B cell (primary cell): ENCODE measurements at regions not wholly inside any gene's neighbourhood (a gene's known extent, or its start where the extent isn't known, plus 50 kb on each side); places are given as distances from the start of the nearest gene placed in this dataset.

Experiments
- ATAC-seq: fragments of 200-7000 bp; cut with Tn5 transposase; one replicate; pipeline ENCODE4 v1.10.0; 2021; ENCODE audit warnings: low read depth, mild to moderate bottlenecking, moderate number of reproducible peaks, moderate library complexity
- CTCF ChIA-PET: fragments of 350-600 bp; sonication (Branson Sonifier 250); formaldehyde crosslinking; loops from one replicate; lab custom pipeline; 2021; ENCODE audit warnings: antibody characterized with exemption, inconsistent platforms; lab: Charles Lee
- POLR2A ChIA-PET: fragments of 350-600 bp; sonication (Branson Sonifier 250); formaldehyde crosslinking; loops from one replicate; lab custom pipeline; 2021; ENCODE audit warnings: antibody characterized with exemption; lab: Charles Lee
- DNase-seq: peaks from one replicate; pipeline ENCODE4 v3.0.0; 2013
- H2AFZ ChIP-seq: 2 replicates; pipeline ENCODE4 v1.6.1; 2012; ENCODE audit warnings: mild to moderate bottlenecking, low read depth, low read length; ENCODE audit not compliant: insufficient read depth, poor library complexity, severe bottlenecking
- H3K27ac ChIP-seq, 2 donors: 1 replicate in 1 of 2; 2 replicates in 1 of 2; pipeline ENCODE4 v1.5.1; 2012 to 2013; ENCODE audit warnings: low read length in 2 of 2, mild to moderate bottlenecking in 2 of 2, moderate library complexity in 1 of 2
- H3K27me3 ChIP-seq, 4 experiments: fragments of 200-600 bp in 1 of 4; sonication (generic) in 1 of 4; replicated peaks in 1 of 4; 1 replicate in 2 of 4; 2 replicates in 2 of 4; pipeline versions ENCODE4 v1.6.1 to v1.7.0; 2013 to 2016; ENCODE audit warnings: low read length in 3 of 4, mild to moderate bottlenecking in 2 of 4, mixed read lengths in 1 of 4, moderate library complexity in 1 of 4; ENCODE audit not compliant: insufficient read depth in 4 of 4, control insufficient read depth in 3 of 4; ENCODE audit errors: control extremely low read depth in 1 of 4
- H3K36me3 ChIP-seq, 2 experiments: replicated peaks in 1 of 2; 1 replicate in 1 of 2; 2 replicates in 1 of 2; pipeline versions ENCODE4 v1.6.1 to v1.7.1; 2013; ENCODE audit warnings: low read length in 1 of 2; ENCODE audit not compliant: insufficient read depth in 2 of 2, control insufficient read depth in 1 of 2; ENCODE audit errors: control extremely low read depth in 1 of 2, extremely low read depth in 1 of 2
- H3K4me1 ChIP-seq, 2 donors: fragments of 200-600 bp in 1 of 2; sonication (generic) in 1 of 2; 1 replicate in 1 of 2; 2 replicates in 1 of 2; pipeline versions ENCODE4 v1.5.1 to v1.6.1; 2013 to 2017; ENCODE audit warnings: low read length in 2 of 2; ENCODE audit not compliant: control insufficient read depth in 2 of 2, insufficient read depth in 2 of 2
- H3K4me2 ChIP-seq: replicated peaks from 2 replicates; pipeline ENCODE3; 2012; ENCODE audit warnings: mild to moderate bottlenecking, low read depth, low read length; ENCODE audit not compliant: poor library complexity, severe bottlenecking
- H3K4me3 ChIP-seq, 5 experiments: fragments of 200-600 bp in 1 of 5; sonication (generic) in 1 of 5; 1 replicate in 3 of 5; 2 replicates in 2 of 5; pipeline versions ENCODE4 v1.5.1 to v1.7.0; 2011 to 2016; ENCODE audit warnings: low read length in 4 of 5, mild to moderate bottlenecking in 4 of 5, low read depth in 2 of 5, control low read depth in 1 of 5, moderate library complexity in 1 of 5; ENCODE audit not compliant: insufficient read depth in 1 of 5; ENCODE audit errors: control extremely low read depth in 1 of 5, extremely low read depth in 1 of 5
- H3K79me2 ChIP-seq: fragments of 200-600 bp; sonication (generic); one replicate; pipeline ENCODE4 v1.6.0; 2016; ENCODE audit warnings: low read length; ENCODE audit not compliant: control insufficient read depth, insufficient read depth
- H3K9ac ChIP-seq: fragments of 200-600 bp; sonication (generic); 2 replicates; pipeline ENCODE4 v1.6.1; 2017; ENCODE audit warnings: mild to moderate bottlenecking, low read length, moderate library complexity
- H3K9me3 ChIP-seq, 3 donors: one replicate each; pipeline versions ENCODE4 v1.6.1 to v1.7.1; 2013; ENCODE audit warnings: low read length in 2 of 3; ENCODE audit not compliant: control insufficient read depth in 2 of 3, insufficient read depth in 1 of 3; ENCODE audit errors: control extremely low read depth in 1 of 3
- H4K20me1 ChIP-seq: 2 replicates; pipeline ENCODE4 v1.6.0; 2012; ENCODE audit warnings: mild to moderate bottlenecking, low read length; ENCODE audit not compliant: insufficient read depth, control insufficient read depth, poor library complexity, severe bottlenecking
- H3K27ac Mint-ChIP-seq: one replicate; pipeline ENCODE4 v1.8.0; 2021; ENCODE audit warnings: mixed read lengths
- H3K27me3 Mint-ChIP-seq: one replicate; pipeline ENCODE4 v1.8.0; 2021; ENCODE audit warnings: mixed read lengths
- H3K4me1 Mint-ChIP-seq: one replicate; pipeline ENCODE4 v1.8.0; 2021; ENCODE audit warnings: mixed read lengths
- H3K4me3 Mint-ChIP-seq: one replicate; pipeline ENCODE4 v1.8.0; 2021; ENCODE audit warnings: mixed read lengths
- H3K9me3 Mint-ChIP-seq: one replicate; pipeline ENCODE4 v1.8.0; 2022; ENCODE audit warnings: mixed read lengths; ENCODE audit not compliant: insufficient read depth
- EZH2 ChIP-seq: IDR thresholded peaks from 2 replicates; pipeline ENCODE4 v1.6.1; 2012; ENCODE audit warnings: borderline replicate concordance, low read depth, mild to moderate bottlenecking, moderate library complexity, low read length; ENCODE audit not compliant: insufficient read depth, poor library complexity, severe bottlenecking
- WGBS: methylation state at CpG from one replicate; pipeline ENCODE4 v1.1.5; 2013; ENCODE audit warnings: missing lambda C conversion rate; ENCODE audit not compliant: insufficient coverage; 5-methylcytosine and 5-hydroxymethylcytosine counted together
- intact Hi-C: fragments of 100-400 bp; cut with micrococcal nuclease; formaldehyde crosslinking; loops from one replicate; pipeline ENCODE4 v1.10.0; 2022
- TF ChIP-seq, protein P1 (sequence below): fragments of 200-600 bp; IDR thresholded peaks from one replicate; pipeline ENCODE4 v1.8.0; 2022; ENCODE audit warnings: antibody characterized with exemption, mild to moderate bottlenecking

DNA sequence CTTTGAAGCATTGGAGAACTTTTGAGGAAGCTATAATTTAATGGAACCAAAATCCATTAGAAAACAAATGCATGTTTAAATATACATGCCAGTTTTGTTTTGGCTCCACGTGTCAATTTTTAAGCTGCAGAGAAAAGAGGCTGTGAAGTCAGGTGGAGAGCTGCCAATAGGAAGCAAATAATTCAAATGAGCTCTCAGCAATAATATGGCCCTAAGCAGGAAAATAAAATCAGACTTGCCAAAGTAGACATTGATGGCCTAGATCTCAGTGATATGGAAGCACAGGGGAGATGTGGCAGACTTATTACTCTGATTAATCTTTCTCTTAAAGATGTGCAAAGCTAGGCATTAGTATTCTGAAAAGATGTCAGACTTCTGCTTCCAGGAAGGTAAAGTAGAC, 769.8 kb upstream of the NDST4 start:
- ATAC-seq = no peak
- intact Hi-C loops = no loop called here
- POLR2A ChIA-PET = no interaction called here

DNA sequence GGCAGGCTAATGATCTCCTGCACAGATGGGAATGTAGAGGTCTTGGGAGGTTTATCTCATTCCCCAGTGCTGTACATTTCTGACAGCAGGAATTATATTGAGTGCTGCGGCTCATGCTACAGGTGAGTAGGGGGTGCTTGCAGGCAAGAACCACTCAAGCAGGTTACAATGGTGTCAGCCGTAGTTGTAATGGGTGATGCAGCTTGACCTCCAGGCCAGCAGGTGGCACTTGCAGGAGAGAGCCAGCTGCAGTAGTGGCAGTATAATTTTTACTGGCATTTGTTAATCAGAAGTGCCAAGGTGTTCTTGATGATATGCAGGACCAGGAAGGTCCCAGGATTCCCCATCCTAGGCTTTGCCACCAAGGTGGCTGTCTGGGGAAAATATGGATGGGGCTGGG, 759.6 kb upstream of the NDST4 start:
- no peak for ATAC-seq
- Histone ChIP-seq H3K27me3 (no peaks in the 10 kb centered on the region), H3K36me3 (no peaks in the 10 kb centered on the region), H3K9ac (no peak overlapping the region), H2AFZ (no peak overlapping the region), H4K20me1 (no peaks in the 10 kb centered on the region), H3K4me2 (no peak overlapping the region), H3K4me3 (no peak overlapping the region), H3K79me2 (no peaks in the 10 kb centered on the region), H3K27ac (no peak overlapping the region), H3K9me3 (peaks cover 0 to 4% (median 0%) of the 10 kb centered on the region in 3 donors), H3K4me1 (no peaks in the 10 kb centered on the region)
- Mint-ChIP-seq H3K27me3 (no peaks in the 10 kb centered on the region), H3K4me3 (no peak overlapping the region), H3K27ac (no peak overlapping the region), H3K4me1 (no peaks in the 10 kb centered on the region), H3K9me3 (peaks cover 2% of the 10 kb centered on the region)
- intact Hi-C loops = no loop called here
- ChIA-PET POLR2A (no interaction called here), CTCF (no interaction called here)
- 100% methylated on average over 2 of the region's 2 CpGs for WGBS
- TF ChIP-seq, protein P1, sequence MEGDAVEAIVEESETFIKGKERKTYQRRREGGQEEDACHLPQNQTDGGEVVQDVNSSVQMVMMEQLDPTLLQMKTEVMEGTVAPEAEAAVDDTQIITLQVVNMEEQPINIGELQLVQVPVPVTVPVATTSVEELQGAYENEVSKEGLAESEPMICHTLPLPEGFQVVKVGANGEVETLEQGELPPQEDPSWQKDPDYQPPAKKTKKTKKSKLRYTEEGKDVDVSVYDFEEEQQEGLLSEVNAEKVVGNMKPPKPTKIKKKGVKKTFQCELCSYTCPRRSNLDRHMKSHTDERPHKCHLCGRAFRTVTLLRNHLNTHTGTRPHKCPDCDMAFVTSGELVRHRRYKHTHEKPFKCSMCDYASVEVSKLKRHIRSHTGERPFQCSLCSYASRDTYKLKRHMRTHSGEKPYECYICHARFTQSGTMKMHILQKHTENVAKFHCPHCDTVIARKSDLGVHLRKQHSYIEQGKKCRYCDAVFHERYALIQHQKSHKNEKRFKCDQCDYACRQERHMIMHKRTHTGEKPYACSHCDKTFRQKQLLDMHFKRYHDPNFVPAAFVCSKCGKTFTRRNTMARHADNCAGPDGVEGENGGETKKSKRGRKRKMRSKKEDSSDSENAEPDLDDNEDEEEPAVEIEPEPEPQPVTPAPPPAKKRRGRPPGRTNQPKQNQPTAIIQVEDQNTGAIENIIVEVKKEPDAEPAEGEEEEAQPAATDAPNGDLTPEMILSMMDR = no peak
- no peak for TF ChIP-seq EZH2
- DNase-seq = no peak

More for the DNA sequence above, 769.8 kb upstream of the NDST4 start:
- no peak for DNase-seq
- Histone ChIP-seq H3K79me2 (no peaks in the 10 kb centered on the region), H3K9me3 (peaks cover 0 to 3% (median 0%) of the 10 kb centered on the region in 3 donors), H3K9ac (no peak overlapping the region), H3K27me3 (no peaks in the 10 kb centered on the region), H3K27ac (no peak overlapping the region), H3K4me1 (no peaks in the 10 kb centered on the region), H2AFZ (no peak overlapping the region), H4K20me1 (no peaks in the 10 kb centered on the region), H3K36me3 (no peaks in the 10 kb centered on the region), H3K4me3 (no peak overlapping the region), H3K4me2 (no peak overlapping the region)
- H3K27me3 Mint-ChIP-seq = no peaks in the 10 kb centered on the region
- no CpG with 5 or more reads among the region's 1 CpG for WGBS
- H3K4me1 Mint-ChIP-seq = no peaks in the 10 kb centered on the region
- H3K4me3 Mint-ChIP-seq = no peak overlapping the region
- H3K9me3 Mint-ChIP-seq = no peaks in the 10 kb centered on the region
- CTCF ChIA-PET = no interaction called here
- H3K27ac Mint-ChIP-seq = no peak overlapping the region
- TF ChIP-seq, protein P1 = no peak
- TF ChIP-seq EZH2 = no peak
